HAP-1 (cell line): ENCODE measurements at regions not wholly inside any gene's neighbourhood (a gene's known extent, or its start where the extent isn't known, plus 50 kb on each side); places are given as distances from the start of the nearest gene placed in this dataset.
"Not testable (repeated sequence)": the region's sequence is repeated elsewhere in the genome, so short reads cannot be mapped to it uniquely, and the experiment has no call there.

ENCODE experiments used
- DNase-seq, 2 experiments: peaks; one replicate each; pipeline ENCODE4 v3.0.0-alpha.2; 2016 to 2020; ENCODE audit warnings: low spot score in 2 of 2
- H3K27me3 ChIP-seq: fragments of 250-450 bp; sonication (Bioruptor Pico); 2 replicates; pipeline ENCODE4 v1.5.1; 2020; ENCODE audit warnings: low read depth, mild to moderate bottlenecking, moderate library complexity
- H3K36me3 ChIP-seq: fragments of 250-450 bp; sonication (Bioruptor Pico); replicated peaks from 2 replicates; pipeline ENCODE4 v1.5.1; 2020; ENCODE audit warnings: mild to moderate bottlenecking
- H3K4me1 ChIP-seq: fragments of 250-450 bp; sonication (Bioruptor Pico); 2 replicates; pipeline ENCODE4 v1.5.1; 2020; ENCODE audit warnings: mild to moderate bottlenecking
- H3K4me3 ChIP-seq: fragments of 250-450 bp; sonication (Bioruptor Pico); 2 replicates; pipeline ENCODE4 v1.5.1; 2020; ENCODE audit warnings: mild to moderate bottlenecking, moderate library complexity
- H3K9me3 ChIP-seq: fragments of 250-450 bp; sonication (Bioruptor Pico); 2 replicates; pipeline ENCODE4 v1.5.1; 2020; ENCODE audit warnings: mild to moderate bottlenecking, moderate library complexity
- in situ Hi-C: fragments of 300-500 bp; cut with MboI; formaldehyde crosslinking; loops from 3 replicates; pipeline ENCODE4 v1.14.3; 2020; ENCODE audit warnings: low sequenced_read_pairs, inconsistent platforms, mixed read lengths

DNA sequence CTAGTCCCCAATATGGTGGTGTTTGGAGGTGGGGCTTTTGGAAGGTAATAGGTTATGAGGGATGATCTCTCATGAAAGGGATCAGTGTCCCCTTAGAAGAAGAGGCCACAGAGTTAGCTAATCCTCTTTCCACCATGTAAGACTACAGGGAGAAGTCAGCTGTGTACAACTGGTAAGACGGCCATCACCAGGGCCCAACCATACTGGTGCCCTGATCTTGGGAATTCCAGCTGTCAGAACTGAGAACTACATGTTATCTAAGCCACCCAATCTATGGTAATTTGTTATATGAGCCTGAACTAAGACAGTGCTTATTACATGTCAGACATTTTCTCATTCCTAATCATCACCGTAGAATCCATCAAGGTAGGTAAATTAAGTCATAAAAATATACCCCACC lies 77.7 kb upstream of the ZNF217 start:
- no peak for DNase-seq
- Histone ChIP-seq H3K36me3 (no peaks in the 10 kb centered on the region), H3K27me3 (no peaks in the 10 kb centered on the region), H3K4me1 (peaks cover 16% of the 10 kb centered on the region), H3K9me3 (no peaks in the 10 kb centered on the region), H3K4me3 (no peak overlapping the region)
- in situ Hi-C loops = no loop called here

DNA sequence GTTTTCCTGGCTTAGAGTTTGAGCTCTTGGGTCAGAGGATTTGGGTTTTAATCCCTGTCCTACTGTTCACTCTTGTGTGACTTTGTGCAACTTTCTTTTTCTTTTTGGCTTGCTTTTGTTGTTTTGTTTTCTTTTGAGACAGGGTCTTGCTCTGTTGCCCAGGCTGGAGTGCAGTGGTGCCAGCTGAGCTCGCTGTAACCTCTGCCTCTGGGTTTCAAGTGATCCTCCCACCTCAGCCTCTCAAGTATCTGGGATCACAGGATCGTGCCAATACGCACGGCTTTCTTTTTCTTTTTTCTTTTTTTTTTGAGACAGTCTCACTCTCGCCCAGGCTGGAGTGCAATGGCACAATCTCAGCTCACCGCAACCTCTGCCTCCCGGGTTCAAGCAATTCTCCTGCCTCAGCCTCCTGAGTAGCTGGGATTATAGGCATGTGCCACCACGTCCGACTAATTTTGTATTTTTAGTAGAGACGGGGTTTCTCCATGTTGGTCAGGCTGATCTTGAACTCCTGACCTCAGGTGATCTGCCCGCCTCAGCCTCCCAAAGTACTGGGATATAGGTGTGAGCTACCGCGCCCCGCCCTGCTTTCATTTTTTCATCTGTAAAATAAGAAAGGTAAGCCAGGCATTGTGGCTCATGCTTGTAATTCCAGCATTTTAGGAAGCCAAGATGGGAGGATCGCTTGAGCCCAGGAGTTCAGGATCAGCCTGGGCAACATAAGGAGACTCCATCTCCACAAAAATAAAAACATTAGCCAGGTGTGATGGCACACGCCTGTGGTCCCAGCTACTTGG lies 76.1 kb upstream of the ZNF217 start:
- peaks cover 16% of the 10 kb centered on the region for H3K4me1 ChIP-seq
- H3K4me3 ChIP-seq, H3K36me3 ChIP-seq, DNase-seq, H3K27me3 ChIP-seq, H3K9me3 ChIP-seq, in situ Hi-C loops: not testable (repeated sequence)

DNA sequence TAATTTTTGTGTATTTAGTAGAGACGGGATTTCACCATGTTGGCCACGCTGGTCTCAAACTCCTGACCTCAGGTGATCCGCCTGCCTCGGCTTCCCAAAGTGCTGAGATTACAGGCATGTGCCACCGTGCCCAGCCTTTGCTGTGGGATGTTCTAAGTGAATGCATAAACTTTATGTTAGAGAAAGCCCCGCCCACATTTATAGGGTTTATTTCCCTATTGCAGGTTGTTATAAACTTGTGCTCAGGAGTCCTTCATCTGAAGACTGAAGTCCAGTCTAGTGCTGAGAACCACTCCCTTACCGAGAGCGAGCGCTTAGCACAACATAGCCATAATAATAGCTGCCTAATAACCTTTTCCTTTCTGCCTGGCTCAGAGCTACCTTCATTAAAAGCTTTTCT lies 75.4 kb upstream of the ZNF217 start:
- H3K4me3 ChIP-seq = no peak overlapping the region
- no peaks in the 10 kb centered on the region for H3K36me3 ChIP-seq
- peaks cover 16% of the 10 kb centered on the region for H3K4me1 ChIP-seq
- in situ Hi-C loops = no loop called here
- no peak for DNase-seq
- 0 out of 2 replicates have a peak, but pooled peaks cover 3% of the 10 kb centered on the region for H3K27me3 ChIP-seq
- H3K9me3 ChIP-seq = no peaks in the 10 kb centered on the region

DNA sequence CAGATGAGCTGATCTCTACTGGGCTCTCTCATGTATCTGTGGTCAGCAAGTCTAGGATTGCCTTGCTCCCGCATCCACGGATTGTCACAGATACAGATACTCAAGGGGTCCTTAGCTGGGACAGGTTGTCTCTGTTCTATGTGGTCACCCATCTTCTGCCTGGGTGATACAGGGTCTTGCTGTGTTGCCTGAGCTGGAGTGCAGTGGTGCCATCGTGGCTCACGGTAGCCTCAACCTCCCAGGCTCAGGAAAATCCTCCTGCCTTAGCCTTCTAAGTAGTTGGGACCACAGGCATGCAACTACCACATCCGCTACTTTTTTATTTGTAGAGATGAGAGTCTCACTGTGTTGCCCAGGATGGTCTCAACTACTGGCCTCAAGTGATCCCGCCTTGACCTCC lies 72.5 kb upstream of the ZNF217 start:
- DNase-seq = no peak
- H3K4me1 ChIP-seq = peaks cover 12% of the 10 kb centered on the region
- in situ Hi-C loops = no loop called here

DNA sequence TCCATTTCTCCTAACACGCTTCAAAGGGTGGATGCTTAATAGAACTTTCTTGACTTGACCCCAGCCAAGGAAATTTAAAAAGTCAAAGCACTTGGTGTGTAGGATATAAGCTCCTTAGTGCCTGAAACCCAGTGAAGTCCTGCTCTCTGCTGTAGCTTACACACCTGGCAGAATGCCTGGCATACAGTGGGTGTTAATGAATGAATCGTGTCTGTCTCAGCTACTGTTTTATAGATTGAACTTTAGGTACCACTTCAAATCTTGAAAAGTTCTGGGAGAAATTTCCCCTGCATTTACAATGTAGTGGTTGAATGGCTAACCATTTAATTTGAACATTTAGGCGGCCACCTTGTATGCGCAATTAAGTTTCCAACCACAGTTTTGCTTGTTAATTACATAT lies 70.5 kb upstream of the ZNF217 start:
- Histone ChIP-seq H3K27me3 (0 out of 2 replicates have a peak, but pooled peaks cover 3% of the 10 kb centered on the region), H3K36me3 (no peaks in the 10 kb centered on the region), H3K4me1 (peaks cover 20% of the 10 kb centered on the region), H3K4me3 (no peak overlapping the region), H3K9me3 (no peaks in the 10 kb centered on the region)
- DNase-seq = no peak
- in situ Hi-C loops = no loop called here

More for the DNA sequence above, 72.5 kb upstream of the ZNF217 start:
- no peaks in the 10 kb centered on the region for H3K36me3 ChIP-seq
- H3K9me3 ChIP-seq = no peaks in the 10 kb centered on the region
- H3K4me3 ChIP-seq = no peak overlapping the region
- H3K27me3 ChIP-seq = 0 out of 2 replicates have a peak, but pooled peaks cover 3% of the 10 kb centered on the region

DNA sequence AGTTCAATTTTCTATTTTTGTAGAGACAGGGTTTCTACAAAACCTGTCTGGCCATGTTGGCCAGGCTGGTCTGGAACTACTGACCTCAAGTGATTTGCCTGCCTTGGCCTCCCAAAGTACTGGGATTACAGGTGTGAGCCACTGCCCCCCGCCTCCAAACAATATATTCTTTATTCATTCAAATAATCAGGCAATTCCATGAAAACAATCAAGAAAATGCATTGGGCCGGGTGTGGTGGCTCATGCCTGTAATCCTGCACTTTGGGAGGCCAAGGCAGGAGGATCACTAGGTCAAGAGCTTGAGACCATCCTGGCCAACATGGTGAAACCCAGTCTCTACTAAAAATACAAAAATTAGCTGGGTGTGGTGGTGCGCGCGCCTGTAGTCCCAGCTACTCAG lies 69.9 kb upstream of the ZNF217 start:
- in situ Hi-C loops, H3K27me3 ChIP-seq, H3K4me3 ChIP-seq, H3K9me3 ChIP-seq, DNase-seq, H3K36me3 ChIP-seq: not testable (repeated sequence)
- peaks cover 23% of the 10 kb centered on the region for H3K4me1 ChIP-seq

DNA sequence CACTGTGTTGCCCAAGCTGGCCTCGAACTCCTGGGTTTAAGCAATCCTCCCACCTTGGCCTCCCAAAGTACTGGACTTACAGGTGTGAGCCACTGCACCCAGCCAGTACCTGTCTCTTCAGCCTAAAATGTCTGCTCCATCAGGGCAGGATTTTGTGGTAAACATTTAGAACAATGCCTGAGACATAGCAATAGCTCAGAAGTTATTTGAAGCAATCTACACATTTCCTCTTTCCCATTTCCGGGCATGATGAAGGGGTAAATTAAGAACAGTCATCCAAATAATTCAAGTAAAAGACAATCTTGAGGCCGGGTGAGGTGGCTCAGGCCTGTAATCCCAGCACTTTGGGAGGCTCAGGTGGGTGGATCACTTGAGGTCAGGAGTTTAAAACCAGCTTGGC lies 69.0 kb upstream of the ZNF217 start:
- no peak overlapping the region for H3K4me3 ChIP-seq
- in situ Hi-C loops = no loop called here
- peaks cover 31% of the 10 kb centered on the region for H3K4me1 ChIP-seq
- no peak for DNase-seq
- H3K36me3 ChIP-seq = no peaks in the 10 kb centered on the region
- 0 out of 2 replicates have a peak, but pooled peaks cover 3% of the 10 kb centered on the region for H3K27me3 ChIP-seq
- no peaks in the 10 kb centered on the region for H3K9me3 ChIP-seq

DNA sequence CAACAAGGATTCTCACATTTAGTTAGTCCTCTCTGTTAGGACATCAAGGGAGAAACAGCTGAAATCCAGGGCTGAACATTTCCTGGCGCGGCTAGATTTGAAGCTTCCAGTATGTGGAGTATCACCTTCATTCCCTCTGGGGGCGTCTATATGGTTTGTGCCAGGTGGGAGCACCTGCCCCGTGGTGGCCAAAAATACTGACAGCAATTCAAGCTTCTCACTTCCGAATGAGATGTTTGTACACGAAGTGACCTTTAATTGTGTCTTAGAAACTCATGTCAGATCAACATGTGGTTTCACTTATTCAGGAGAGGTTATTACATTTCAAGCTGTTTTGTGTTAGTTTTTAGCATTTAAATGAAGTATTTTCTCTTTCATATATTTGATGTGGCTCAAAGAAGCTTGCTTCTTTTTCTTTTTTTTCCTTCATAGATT lies 67.3 kb upstream of the ZNF217 start:
- in situ Hi-C loops = no loop called here
- Histone ChIP-seq H3K4me1 (peaks cover 47% of the 10 kb centered on the region), H3K27me3 (0 out of 2 replicates have a peak, but pooled peaks cover 3% of the 10 kb centered on the region), H3K4me3 (no peak overlapping the region), H3K9me3 (no peaks in the 10 kb centered on the region), H3K36me3 (no peaks in the 10 kb centered on the region)
- peak; percentile 46 to 92 for DNase-seq

DNA sequence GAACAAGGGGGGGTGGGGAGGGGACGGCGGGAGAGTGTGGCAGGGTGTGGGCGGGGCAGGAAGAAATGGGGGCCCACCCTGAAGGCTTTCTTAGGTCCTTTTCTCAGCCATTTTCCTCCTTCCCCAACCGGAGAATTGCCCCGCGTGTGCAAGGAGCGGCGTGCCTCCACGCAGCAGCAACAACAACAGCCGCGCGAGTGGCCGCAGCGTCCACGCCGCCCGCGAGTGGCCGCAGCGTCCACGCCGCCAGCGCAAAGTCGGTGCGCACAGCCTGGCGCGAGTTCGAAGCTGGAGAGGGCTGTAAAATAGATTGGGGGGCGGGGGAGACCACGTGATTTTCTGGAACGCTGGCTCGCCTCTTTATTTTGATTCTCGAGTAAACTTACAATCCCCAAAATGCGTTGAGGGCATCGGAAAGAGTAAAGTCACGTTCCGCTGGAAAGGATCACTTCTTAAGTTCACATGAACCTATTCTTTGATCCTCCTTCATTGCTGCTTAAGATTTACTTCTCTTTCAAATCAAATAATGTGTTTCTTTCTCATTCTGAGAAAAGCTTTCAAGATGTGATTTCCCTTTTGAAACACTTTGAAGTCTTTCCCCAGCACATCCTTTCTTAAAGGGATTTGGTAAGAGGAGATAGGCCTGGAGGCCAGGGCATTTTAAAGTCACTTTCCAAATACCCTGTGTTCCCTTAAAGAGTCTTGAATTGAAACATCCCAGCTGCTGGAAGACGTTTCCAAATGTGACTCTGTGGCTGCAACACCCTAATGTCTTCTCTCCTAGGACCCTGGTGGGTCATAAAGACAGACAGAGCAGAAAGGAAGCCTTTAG lies 66.7 kb upstream of the ZNF217 start:
- 0 out of 2 replicates have a peak, but pooled peaks cover 3% of the 10 kb centered on the region for H3K27me3 ChIP-seq
- in situ Hi-C loops = no loop called here
- H3K36me3 ChIP-seq = no peaks in the 10 kb centered on the region
- peak in 1 of 2 experiments; percentile 18 for DNase-seq
- no peaks in the 10 kb centered on the region for H3K9me3 ChIP-seq
- H3K4me1 ChIP-seq = peaks cover 49% of the 10 kb centered on the region
- H3K4me3 ChIP-seq = no peak overlapping the region

DNA sequence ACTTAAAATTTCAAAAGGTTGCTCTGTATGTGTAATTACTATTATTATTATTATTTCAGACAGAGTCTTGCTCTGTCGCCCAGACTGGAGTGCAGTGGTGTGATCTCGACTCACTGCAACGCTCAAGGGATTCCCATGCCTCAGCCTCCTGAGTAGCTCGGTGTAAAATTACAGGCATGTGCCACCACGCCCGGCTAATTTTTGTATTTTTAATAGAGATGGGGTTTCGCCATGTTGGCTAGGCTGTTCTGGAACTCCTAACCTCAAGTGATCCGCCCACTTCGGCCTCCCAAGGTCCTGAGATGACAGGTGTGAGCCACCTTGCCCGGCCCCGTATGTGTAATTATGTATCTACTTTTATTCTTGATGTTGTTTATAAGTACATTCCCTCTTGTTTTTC lies 65.3 kb upstream of the ZNF217 start:
- Histone ChIP-seq H3K36me3 (no peaks in the 10 kb centered on the region), H3K4me1 (peaks cover 49% of the 10 kb centered on the region), H3K27me3 (no peaks in the 10 kb centered on the region), H3K9me3 (no peaks in the 10 kb centered on the region), H3K4me3 (no peak overlapping the region)
- no peak for DNase-seq
- in situ Hi-C loops = no loop called here

DNA sequence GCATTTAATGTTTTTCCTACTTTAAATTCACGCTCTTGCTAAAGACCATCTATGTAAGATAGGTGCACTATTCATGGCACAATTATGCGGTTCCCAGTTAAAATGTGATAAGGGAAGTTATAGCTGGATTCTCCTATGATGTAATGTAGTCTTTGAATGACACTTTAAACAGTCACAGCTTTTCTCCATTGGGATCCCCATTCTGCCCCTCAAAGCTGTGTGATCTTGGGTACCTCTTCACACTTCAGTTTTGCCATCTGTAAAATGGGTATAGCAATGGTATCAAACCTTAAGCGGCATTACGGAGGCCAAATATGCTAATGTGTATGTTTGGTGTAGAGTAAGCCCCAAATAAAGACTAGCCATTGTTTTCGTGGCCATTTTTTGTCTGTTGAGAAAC lies 64.7 kb upstream of the ZNF217 start:
- H3K36me3 ChIP-seq = no peaks in the 10 kb centered on the region
- in situ Hi-C loops = no loop called here
- H3K4me3 ChIP-seq = no peak overlapping the region
- DNase-seq = no peak
- peaks cover 49% of the 10 kb centered on the region for H3K4me1 ChIP-seq
- H3K27me3 ChIP-seq = no peaks in the 10 kb centered on the region
- no peaks in the 10 kb centered on the region for H3K9me3 ChIP-seq

DNA sequence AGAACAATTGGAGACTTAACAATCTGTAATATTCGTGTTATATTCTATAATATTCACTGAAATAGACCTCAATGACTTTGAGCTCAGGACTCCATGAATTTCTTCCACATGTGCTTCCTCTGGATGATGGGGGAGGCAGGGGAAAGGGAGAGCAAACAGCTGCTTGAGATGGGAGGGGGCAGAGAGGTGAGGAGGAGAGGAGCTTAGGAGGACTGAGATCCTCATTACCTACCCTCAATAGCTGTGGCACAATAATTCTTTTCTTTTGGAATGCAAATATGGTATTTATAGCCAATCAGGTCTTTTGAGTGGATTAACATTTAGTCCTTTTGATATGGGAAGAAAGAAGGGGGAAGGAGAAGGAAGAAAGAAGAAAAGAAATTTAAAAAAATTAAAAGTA lies 64.1 kb upstream of the ZNF217 start:
- H3K4me3 ChIP-seq = no peak overlapping the region
- no peaks in the 10 kb centered on the region for H3K36me3 ChIP-seq
- in situ Hi-C loops = no loop called here
- H3K4me1 ChIP-seq = peaks cover 55% of the 10 kb centered on the region
- H3K9me3 ChIP-seq = no peaks in the 10 kb centered on the region
- H3K27me3 ChIP-seq = no peaks in the 10 kb centered on the region
- peak; percentile 86 to 98 for DNase-seq

DNA sequence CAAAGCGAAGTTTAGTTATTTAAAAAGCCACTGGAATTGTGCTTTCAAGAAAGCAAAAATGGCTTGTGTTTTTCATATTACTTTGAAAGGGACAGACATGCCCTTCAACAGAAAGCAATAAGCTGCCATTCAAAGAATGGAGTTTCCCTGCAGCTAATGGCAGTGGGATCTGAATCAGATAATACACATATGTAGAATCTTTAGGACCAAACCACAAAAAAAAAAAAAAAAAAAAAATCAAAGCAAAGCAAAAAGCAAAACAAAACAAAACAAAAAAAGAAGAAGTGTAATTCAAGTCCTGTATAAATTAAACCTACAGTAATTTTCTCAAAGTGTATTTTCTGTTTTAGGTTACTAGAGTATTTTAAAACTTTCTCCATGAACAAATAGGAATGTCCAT lies 63.6 kb upstream of the ZNF217 start:
- Histone ChIP-seq H3K9me3 (no peaks in the 10 kb centered on the region), H3K4me3 (no peak overlapping the region), H3K4me1 (peaks cover 59% of the 10 kb centered on the region), H3K36me3 (no peaks in the 10 kb centered on the region), H3K27me3 (no peaks in the 10 kb centered on the region)
- no peak for DNase-seq
- in situ Hi-C loops = no loop called here
